22Rv1 (cell line): ENCODE measurements at regions not wholly inside any gene's neighbourhood (a gene's known extent, or its start where the extent isn't known, plus 50 kb on each side); places are given as distances from the start of the nearest gene placed in this dataset.

Experiments
- H3K27ac ChIP-seq: fragments of 450-650 bp; 2 replicates; pipeline ENCODE4 v1.5.1; 2017
- CTCF ChIP-seq: fragments of 450-650 bp; IDR thresholded peaks from 2 replicates; pipeline ENCODE4 v1.5.1; 2017; ENCODE audit warnings: mild to moderate bottlenecking
- ZFX ChIP-seq: fragments of 450-650 bp; IDR thresholded peaks from 2 replicates; pipeline ENCODE4 v1.6.1; 2017; ENCODE audit warnings: antibody characterized with exemption, borderline replicate concordance

DNA sequence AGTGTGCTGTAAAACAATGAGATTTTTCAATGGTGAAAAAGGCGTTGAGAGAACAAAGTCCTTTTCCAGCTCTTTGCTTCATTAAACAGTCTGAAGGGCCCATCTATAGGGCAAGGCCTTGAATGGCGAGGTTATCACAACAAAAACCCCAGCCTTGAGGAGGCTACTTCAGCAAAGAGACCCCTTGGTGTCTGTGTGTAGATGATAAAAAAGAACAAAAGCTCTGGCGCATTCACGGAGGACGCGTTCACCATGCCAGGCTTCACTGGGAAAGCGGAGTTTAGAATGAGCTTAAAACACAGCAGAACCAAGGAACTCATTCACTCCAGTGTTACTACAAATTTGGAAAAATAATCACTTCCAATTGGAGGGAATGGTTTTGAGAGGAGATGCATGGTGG is 530.0 kb upstream of the ARGLU1 start:
- H3K27ac ChIP-seq = no peak overlapping the region
- TF ChIP-seq CTCF (no peak), ZFX (no peak)

DNA sequence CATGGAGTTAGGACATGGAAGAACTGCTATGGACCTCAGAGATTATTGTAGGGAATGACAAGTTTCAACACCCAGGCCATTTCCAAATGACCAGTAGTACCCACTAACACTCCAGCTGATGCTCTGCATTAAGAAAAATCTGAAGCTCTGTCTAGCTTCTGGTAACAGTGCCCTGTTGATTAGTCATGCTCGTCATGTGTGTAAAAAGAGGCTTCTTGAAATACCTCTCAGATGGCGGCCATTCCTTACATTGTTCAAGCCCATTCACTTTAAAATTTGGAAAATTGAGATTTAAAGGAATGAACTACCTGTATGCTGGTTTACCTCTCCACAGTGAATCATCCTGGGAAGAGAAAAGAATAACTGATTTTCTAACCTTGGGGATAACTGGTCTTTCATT is 527.9 kb upstream of the ARGLU1 start:
- TF ChIP-seq CTCF (no peak), ZFX (no peak)
- H3K27ac ChIP-seq = no peak overlapping the region

- TF ChIP-seq ZFX = no peak
- no peak for TF ChIP-seq CTCF
- no peak overlapping the region for H3K27ac ChIP-seq
Observed at GRCh38 chr13:107091861-107092260, 523.9 kb upstream of the ARGLU1 start.

GRCh38 chr13:107091428-107091827 is 523.5 kb upstream of the ARGLU1 start:
- TF ChIP-seq CTCF (no peak), ZFX (no peak)
- no peak overlapping the region for H3K27ac ChIP-seq

- TF ChIP-seq CTCF (no peak), ZFX (no peak)
- H3K27ac ChIP-seq = no peak overlapping the region
Observed at GRCh38 chr13:107088061-107088460, 520.1 kb upstream of the ARGLU1 start.

DNA sequence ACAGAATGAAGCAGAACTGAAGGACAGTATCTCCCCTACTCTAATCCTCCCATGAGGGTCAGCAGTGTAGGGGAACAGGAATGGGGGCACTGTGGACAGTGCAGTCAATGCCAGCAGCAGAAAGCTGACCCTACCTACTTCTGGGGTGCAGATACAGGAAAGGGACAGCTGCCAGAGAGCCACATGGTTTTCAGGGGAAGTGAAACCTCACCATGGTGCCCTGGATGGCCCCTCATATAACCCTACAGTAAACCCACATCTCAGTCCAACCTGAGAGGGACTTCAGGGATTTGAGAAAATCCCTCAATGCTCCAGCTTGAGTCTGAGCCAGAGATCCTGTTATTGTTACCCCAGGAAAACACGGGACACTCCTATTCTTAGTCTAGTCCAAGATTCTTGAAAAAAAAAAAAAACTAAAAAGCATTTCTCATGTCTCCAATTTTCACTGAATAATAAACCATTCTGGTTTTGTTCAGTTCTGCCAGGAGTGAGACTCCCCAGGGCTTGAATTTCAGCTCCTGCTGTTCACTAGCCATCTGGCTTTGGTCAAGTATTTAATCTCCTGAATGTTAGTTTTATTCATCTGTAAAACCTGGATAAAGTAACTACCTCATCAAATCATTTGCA is 511.6 kb upstream of the ARGLU1 start:
- TF ChIP-seq ZFX (no peak), CTCF (no peak)
- H3K27ac ChIP-seq = no peak overlapping the region

GRCh38 chr13:107078229-107078765 is 510.4 kb upstream of the ARGLU1 start:
- no peak overlapping the region for H3K27ac ChIP-seq
- TF ChIP-seq ZFX (no peak), CTCF (no peak)
